ENCODE measurements at regions not wholly inside any gene's neighbourhood (a gene's known extent, or its start where the extent isn't known, plus 50 kb on each side); places are given as distances from the start of the nearest gene placed in this dataset.

GRCh38 chr4:133058701-133059100 lies 90.4 kb upstream of the PCDH10 start:
- DNase-seq (ENCODE audit: low read depth), result no peak

DNA sequence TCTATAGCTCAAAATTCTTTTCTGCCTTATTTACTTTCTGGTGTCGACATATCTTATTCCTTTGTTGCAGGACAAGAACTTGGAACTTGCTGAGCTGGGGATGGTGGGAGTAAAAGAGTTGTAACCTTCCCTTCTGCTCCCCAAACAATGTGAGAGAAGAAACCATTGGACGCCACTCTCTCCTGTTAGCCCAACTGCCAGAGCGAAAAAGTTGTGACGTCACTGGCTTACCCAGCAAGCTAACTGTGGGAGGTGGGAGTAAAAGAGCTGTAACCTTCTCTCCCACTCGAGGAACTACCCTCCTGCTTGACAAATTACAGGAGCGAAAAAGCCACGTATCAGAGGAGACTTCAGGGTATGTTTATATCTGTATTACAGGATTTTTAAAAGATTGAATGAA lies 90.0 kb upstream of the PCDH10 start:
- no peak for DNase-seq (ENCODE audit: low read depth)

DNA sequence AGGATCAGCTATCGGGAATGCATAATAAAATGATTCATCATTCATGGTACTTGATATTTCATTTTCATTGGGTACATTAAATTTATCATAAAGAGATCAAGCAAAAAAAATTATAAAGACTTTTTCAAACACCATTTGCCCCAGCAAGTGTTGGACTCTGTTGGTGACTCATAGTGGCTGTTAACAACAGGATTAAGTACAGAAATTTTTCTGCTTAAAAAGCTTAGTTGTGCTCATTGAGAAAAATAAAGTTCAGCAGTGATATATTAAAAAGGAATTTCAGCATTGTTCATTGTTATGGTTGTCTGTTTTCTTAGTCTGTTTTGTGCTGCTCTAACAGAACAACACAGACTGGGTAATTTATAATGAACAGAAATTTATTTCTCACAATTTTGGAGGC lies 86.2 kb upstream of the PCDH10 start:
- DNase-seq (ENCODE audit: low read depth), result peak; percentile 68

DNA sequence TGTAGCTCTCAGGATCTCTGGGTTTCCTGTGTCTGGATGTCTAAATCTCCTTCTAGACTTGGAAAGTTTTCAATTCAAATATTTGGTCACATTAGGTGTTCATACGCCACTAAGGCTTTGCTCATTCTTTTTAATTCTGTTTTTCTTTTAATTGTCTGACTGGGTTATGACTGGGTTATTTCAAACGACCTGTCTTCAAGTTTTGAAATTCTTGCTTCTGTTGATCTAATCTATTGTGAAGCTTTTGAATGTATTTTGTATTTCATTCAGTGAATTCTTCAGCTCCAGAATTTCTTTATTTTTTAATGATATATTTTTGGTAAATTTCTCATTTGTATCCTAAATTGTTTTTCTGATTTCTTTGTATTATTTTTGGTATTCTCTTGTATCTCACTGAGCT lies 81.0 kb upstream of the PCDH10 start:
- DNase-seq (ENCODE audit: low read depth), result no peak

DNA sequence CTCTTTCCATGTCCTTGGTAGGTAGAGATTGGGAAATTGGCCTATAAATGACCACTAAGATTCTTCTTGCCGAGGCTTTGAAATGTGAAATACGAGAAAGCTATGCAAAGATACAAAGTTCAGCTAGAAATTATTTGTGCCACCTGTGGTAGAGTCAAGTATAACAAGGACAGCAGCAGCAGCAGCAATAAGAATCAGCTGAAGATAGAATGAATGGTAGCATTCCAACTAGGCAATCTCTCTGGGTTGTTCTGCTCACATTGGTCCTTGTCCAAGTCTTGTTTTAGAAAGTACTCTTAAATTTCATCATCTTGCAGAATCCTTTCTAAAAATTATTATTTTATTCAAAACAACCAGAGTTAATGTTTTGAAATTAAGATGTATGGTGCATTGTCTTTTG lies 67.8 kb upstream of the PCDH10 start:
- no peak for DNase-seq (ENCODE audit: low read depth)

DNA sequence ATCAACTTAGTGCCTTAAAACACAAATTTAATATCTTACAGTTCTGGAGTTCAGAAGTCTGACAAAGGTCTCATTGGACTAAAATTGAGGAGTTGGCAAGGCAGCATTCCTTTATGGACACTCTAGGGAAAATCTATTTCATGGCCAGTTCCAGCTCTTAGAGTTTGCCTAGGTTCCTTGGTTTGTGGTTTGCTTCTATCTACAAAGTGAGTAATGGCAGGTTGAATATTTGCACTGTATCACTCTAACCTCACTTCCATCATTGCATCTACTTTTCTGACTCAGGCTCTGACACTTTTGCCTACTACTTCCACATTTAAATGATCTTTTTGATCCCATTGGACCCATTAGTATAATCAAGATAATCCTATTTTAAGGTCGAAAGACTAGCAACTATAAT lies 64.7 kb upstream of the PCDH10 start:
- peak; percentile 35 for DNase-seq (ENCODE audit: low read depth)

DNA sequence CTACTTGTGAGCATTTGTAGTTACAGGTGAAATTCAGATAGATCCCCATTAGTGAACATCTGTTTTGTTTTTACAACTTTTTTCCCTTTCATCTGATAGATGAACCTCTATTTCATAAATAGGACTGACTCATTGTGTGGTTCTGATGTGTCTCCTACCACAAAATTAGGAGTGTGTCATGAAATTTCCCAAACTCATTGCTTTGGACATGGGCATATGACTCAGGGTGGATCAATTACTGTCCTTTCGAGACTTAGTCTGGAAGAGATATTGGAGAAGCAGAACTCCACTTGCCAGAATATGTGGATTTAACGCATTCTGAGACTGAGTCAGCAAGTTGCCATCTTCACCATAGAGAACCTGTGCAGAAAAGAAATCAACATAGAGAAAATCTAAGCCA lies 53.5 kb upstream of the PCDH10 start:
- DNase-seq (ENCODE audit: low read depth), result peak; percentile 42

DNA sequence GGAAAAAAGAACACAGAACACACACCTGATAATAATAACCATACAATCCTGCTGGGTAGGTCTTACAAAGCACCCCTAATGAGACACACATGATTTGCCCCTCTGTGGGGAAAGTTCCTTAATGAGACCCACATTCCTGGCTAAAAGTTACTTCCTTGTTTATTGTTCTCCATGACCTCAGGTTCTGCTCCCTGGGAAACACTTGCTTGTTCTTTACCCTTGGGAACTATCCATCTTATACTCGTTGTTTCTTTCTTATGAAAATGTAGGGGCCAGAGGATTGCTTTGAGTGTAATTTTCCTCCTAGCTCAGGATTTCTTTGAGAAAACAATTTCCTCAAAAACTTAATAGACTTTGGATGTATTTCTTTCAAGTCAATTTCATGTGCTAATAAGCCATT lies 52.1 kb upstream of the PCDH10 start:
- DNase-seq (ENCODE audit: low read depth), result no peak

All from amniotic epithelial cell (primary cell).